ENCODE measurements at regions not wholly inside any gene's neighbourhood (a gene's known extent, or its start where the extent isn't known, plus 50 kb on each side); places are given as distances from the start of the nearest gene placed in this dataset.

DNA sequence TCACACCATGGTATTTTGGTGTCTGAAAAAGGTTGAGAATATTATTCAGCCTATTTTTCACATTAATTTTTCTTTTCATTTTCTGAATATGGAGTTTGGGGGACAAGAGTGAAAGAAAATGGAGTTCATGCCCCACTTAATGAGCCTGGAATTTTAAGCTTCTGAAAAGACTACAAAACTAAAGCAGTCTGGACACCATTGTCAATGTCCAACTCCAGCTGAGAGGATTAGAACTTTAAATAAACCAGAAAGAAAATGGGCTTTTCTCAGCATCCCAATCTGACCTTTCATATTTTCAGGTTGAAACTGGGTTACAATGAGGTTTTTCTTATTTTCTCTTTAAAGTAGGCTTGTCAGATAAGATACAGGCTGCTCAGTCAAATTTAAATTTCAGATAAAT lies 207.7 kb downstream of the SLC6A15 start:
- no peak for TF ChIP-seq POLR2A (IDR thresholded peaks at IDR 0.05)
- TF ChIP-seq, protein P1, sequence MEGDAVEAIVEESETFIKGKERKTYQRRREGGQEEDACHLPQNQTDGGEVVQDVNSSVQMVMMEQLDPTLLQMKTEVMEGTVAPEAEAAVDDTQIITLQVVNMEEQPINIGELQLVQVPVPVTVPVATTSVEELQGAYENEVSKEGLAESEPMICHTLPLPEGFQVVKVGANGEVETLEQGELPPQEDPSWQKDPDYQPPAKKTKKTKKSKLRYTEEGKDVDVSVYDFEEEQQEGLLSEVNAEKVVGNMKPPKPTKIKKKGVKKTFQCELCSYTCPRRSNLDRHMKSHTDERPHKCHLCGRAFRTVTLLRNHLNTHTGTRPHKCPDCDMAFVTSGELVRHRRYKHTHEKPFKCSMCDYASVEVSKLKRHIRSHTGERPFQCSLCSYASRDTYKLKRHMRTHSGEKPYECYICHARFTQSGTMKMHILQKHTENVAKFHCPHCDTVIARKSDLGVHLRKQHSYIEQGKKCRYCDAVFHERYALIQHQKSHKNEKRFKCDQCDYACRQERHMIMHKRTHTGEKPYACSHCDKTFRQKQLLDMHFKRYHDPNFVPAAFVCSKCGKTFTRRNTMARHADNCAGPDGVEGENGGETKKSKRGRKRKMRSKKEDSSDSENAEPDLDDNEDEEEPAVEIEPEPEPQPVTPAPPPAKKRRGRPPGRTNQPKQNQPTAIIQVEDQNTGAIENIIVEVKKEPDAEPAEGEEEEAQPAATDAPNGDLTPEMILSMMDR (IDR thresholded peaks at IDR 0.05), result no peak
